HG03060 (cell line): ENCODE measurements at regions not wholly inside any gene's neighbourhood (a gene's known extent, or its start where the extent isn't known, plus 50 kb on each side); places are given as distances from the start of the nearest gene placed in this dataset.

ENCODE experiments used
- ATAC-seq: cut with Tn5 transposase; IDR thresholded peaks from one replicate; pipeline ENCODE4 v1.9.1; 2021; ENCODE audit warnings: low read depth, moderate number of reproducible peaks; ENCODE audit not compliant: unreplicated experiment

DNA sequence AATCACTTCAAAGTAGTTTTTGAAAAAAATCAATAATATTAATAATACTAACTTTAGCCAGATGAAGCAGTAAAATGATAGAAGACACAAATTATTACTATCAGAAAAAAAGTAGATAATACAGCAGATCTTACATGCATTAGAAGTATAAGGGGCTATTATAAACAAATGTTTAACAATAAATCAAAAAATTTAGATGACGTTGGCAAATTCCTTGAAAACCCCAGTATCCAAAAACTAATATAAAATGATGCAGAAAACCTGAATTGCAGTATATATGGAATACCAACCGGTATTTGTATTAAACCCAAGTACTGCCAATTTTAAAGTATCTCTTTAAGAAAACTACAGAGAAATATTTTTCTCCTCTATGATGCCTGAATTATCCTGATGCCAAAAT, 573.3 kb upstream of the CTNND2 start:
- no peak for ATAC-seq

DNA sequence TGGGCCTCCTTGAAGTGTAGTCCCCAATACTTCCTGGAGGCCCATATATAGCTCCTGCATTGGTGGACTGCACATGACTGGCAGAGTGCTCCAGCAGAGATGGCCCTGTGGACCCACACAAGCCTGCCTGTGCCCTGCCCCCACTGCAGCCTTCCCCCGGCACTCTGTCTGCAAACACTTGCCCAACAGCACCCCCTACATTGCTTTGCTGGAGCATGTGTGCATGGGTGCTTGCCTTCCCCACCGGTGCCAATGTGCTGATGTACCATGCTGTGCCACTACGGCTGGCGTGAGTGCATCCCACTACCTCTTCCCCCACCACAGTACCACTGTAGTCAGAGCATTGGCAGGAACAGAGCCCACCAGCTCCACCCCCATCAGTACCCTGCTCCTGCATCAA, 563.6 kb upstream of the CTNND2 start:
- ATAC-seq: no peak

DNA sequence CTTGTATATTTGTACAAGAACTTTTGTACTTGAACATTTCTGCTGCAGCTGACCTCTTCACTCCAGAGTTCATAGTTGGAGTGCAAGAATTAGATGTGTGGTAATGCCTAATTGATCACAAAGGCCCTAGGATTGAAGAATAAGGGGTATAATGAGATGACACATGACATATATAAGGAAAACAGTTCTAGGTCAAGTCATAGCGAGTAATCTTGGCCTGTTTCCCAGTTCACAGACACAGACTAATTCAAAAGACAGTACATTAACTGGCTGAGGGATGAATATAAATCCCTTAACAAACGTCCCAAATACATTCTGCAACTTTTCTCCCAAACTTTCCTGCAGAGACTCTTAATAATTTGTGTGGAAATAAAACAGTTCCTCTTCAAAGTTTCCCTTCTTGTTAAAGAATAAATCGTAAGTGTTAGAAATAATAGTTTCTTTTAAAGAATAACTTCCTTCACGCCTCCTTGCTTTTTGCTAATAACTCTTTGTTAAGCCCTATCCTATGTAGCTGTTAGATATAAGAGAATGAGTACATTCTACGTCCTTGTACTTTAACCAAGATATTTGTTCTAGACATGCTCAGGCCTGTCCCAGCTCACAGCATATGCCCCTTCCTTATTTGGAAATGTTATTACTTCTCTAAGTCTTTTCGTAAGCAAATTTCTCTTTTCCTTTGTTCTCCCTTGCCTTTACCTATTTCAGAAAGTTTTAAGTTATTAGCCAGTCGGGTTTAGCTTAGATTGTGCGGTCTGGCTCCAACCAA, 556.4 kb upstream of the CTNND2 start:
- no peak for ATAC-seq

DNA sequence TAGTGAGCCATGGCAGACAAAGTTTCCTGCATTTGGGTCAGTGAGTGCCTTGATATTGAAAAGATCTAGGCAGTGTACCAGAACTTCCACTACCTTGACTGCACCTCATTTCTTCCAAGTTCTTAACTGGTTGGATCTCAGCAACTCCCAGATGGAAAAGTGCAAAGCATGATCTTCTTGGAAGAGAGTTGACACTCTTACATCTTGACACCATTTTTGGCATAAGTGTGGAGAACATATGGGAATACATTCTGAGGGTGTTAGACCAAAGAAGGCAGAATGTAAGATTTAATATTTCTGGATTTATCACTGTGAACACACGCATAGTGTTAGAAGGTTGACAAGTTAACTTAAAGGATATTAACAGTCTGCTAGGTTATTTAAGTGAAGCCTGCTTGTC, 555.1 kb upstream of the CTNND2 start:
- no peak for ATAC-seq

DNA sequence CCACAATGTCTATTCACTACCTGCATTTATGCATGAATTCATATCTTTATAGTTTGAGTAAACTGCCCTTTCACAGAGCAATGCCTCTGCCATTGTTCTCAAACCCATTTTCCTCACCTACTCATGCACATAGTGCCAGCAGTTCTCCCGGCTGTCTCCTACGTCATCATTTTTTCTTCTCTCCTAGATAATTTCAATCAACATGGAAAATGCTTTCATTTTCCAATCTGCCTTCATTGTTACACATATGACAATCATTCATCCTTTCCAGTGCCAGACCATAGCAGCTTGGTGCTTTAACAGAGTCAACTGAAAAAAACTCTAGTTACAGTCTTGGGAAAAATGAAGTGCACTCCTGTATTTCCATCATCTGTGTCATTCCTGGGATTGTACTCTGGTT, 514.8 kb upstream of the CTNND2 start:
- no peak for ATAC-seq

DNA sequence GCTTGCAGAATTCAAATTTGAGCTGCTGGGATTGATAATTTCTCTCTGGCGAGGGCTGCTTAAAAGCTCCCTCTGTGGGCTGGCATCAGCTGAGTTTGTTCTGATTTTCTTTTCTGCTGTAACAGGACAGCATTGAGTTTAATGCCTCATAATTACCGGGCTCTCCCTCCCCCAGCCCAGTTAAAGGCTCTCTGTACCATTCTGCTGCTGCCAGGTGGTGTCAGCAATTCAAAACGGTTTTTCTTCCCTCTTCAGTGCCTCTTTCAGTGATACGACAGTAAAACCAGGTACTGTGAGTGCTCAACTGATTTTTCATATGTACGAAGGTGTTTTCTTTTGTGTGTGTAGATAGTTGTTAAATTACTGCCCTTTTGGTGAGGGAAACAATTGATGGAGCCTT, 509.3 kb upstream of the CTNND2 start:
- no peak for ATAC-seq

DNA sequence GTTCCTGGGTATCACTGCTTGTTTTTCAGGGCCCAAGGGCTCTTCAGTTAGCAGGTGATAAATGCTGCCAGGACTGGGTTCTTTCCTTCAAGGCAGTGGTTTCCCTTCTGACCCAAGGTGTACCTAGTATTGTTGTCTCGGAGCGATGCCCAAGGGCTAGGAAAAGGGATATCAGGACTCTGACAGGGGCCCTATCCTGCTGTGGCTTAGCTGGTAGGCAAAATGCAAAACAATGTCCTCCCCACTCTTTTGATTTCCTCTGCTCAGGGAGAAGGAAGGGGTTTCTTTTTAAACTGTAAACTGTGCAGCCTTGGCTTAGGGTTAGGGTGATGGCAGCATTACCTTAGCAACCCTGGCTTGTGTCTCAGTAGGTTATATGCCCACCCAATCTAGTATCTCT, 508.8 kb upstream of the CTNND2 start:
- ATAC-seq: no peak

DNA sequence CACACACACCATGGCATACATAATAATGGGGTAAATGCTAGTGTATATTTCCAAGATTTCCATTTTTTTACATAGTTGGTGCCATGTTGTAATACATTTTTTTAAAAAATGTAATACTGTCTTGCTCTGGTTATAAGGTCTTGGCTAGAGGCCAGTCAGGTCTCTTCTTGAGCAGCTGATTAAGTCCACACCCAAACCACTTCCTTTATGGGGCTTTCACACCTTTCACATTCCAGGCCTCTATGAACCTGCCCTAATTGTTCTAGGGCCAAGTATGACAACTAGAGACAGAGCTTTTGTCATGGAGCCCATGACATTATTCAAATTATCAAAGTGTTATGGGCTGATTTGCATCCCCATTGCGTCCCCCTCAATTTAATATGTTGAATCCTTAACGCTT, 495.6 kb upstream of the CTNND2 start:
- ATAC-seq: no peak

DNA sequence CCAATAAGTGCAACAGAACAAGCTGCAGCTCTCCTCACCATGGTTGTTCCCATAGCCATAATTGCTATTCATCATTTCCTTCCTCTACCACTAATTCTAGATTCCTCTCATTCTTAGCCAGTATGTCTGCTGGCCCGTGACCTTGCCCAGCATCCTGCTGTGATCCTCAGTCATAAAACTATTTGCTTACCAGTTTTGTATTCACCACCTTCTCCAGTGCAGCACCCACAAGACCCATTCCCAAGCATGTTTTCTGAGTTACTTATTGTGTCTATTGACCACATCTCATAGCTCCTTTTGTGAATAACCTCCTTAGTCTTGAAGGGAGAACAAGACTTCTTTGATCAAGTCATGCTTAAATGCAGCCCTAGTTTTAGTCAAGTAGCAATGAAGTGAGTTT, 488.0 kb upstream of the CTNND2 start:
- no peak for ATAC-seq

DNA sequence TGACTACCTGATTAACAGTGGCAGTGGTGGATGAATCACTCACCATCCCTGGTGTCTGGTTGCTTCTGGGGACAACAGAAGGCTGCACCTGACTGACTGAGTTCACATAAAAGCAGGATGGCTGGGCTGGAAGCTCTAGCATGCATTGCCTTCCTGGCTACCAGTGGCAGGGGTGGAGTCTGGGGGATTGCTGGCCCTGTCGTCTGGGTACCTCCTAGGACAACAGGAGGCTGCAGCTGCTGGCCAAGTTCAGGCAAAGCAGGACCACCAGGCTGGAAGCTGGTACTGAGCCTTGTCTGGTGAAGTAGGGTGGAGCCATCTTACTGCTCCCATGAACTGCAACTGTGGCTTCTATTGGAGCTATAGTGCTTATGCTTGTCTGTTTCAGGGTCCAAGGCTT, 480.8 kb upstream of the CTNND2 start:
- no peak for ATAC-seq

DNA sequence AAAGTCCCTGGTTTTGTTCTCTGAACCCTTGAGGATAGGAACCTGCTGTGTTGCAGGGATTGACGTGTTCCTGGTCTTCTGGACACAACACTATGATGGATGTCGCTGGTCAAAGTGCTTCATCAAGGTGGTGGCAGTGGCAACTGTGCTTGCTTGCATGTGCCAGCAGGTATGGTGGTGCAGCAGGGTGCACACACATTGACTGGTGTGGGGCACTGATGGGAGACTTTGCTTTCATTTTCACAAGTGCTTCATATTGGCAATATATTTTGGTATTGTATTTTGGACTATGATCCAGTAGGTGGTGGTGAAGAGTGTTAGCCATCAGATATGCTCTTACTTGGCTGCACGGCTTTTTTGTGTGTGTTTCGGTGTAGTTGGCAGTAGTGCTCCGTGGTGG, 479.8 kb upstream of the CTNND2 start:
- ATAC-seq: no peak

DNA sequence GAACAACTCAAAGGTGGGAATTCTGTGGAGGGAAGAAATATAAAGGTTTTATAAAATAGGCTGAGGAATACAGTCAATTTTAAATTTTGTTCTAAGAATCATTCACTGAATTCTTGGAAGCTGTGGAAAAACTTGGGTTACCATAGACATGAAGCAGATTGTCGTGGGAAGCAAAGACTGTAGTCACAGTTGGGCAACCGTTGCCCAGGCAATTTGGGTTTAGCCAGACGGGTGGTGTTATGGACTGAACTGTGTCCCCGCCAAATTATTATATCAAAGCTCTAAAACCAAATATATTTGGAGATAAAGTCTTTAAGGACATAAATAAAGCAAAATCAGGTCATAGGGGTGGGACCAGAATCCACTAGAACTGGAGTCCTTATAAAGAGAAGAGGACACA, 463.7 kb upstream of the CTNND2 start:
- ATAC-seq: no peak

DNA sequence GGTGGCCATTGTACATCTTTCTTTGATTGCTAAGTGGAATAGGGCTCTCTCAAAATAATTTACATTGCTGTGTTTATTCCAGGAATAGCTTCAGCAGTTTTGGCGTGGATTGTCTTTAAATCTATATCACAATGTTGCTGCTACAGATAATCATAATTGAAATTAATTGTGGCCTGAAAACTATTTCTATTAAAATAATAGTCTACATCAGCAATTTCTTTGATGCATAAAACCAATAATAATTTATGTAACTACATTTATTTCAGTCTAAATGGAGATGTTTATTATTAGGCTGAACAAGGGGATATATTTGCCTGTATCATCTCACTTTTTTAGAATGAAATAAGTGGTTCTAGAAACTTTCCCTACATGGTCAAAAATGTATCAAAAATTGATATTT, 456.0 kb upstream of the CTNND2 start:
- no peak for ATAC-seq

DNA sequence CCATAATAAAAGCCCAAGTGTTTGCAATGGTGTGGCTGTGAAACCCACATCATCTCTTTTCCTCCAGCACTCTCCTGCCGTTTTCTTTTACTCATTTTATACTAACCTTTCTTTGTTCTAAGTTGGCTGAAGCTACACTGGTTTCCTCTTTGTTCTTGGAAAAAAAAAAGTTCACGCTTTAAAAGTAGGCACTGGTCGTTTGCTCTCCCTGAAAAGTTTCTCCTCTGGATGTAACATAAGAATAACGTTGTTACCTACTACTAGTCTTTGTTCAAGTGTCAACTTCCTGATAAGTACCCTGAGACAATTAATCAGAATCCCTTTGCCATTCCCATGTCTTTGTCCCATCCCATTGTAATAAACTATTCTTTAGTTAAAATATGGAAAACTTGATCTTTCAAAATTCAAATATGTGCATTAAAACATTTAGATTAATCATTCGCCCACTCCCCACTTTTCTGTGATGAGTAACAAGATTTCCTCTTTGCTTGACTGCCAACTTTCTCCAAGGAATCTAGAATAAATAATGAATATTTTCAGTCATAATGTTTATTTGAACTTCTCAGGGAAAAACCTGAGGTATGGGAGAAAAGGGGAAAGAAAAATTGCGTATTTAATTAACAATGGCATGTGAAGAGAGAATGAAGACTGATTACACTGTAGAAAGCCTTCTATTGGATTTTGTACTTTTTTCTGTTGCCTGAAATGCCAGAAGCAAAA, 454.3 kb upstream of the CTNND2 start:
- ATAC-seq: no peak

DNA sequence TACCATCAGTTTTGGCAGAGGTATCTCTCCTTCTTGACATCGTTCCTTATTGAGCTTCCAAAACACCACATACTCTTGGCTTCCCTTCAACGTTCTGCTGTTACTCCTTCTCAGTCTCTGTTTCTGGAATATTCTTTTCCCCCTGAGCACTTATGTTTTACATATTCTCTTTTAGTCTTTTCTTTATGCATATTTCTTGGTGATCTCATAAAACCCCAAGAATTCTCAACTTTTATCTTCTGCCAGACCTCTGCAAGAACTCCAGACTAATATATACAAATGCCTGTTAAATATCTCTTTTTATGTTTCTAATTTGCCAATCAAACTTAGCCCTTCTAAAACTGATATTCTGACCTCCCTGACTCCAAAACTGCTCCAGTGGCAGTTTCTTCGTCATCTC, 453.4 kb upstream of the CTNND2 start:
- no peak for ATAC-seq

DNA sequence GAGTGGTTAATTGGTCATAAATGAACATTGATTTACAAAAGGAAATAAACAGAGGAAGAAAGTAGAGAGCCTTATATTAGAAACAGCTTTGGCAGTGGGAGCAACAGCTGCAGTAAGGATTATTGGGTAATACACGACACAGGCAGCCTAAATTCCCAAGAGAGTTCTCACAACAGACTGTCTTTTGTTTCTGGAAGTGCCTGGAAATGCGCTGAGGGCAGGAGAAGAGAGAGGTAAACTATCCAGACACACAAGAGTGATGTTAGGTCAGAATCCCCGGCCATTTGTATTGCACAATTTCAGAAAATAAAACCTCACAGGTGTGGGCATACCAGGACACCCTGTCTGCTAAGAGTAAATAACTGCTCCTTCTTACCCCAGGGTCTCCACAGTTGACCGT, 450.4 kb upstream of the CTNND2 start:
- no peak for ATAC-seq

DNA sequence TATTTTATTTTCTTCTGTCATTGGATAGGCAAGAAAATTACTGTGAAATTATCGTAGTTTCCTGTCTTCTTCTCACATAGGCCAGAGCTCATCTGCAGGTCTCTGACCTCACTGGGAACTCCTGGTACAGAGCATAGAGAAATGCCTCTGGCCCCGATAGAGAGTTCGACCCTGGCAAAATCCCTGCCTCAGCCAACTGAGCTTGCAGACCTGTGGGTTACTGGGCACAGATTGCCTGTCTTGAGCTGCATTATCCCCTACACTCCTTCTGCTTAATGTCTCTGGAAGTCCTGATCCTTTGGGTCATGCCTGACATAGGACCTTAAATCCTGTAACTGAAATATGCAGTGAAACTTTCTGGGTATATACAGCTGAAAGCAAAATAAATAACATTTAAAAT, 439.3 kb upstream of the CTNND2 start:
- no peak for ATAC-seq

DNA sequence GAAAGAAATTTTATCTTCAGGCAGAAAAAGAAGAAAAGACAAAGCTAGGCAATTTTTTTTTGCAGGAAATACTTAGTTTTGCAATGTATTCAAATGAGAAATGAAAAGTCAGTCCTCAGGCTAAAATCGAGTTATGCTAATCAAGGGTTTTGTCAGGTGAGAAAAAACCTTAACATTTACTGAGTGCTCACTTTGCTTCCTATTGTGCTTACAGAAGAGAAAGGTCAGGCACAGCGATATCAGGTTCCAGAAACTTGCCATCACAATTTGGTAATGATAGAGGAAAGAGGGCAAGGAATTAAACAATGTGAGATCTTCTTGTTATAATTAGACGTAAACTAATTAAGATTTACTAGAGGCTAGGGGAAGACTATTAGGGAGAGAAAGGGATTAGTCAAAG, 431.7 kb upstream of the CTNND2 start:
- ATAC-seq: no peak

DNA sequence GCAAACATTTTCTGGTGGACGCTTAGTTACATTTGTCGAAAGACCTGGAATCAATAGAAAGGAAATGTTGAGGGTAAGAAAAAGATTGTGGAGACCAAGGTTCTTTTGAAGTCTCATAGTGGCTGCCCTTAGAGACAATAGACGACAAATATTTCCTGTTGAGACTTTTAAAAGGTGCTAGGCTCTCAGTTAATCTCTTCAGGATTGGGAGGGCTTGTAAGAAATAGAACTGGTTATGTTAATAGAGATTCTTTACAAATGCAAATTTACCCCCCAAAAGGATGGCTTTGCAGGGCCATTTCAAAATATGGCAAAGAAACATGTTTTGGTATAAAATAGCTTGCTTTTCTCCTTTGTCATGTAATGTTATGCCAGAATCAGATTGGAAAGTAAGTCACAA, 428.2 kb upstream of the CTNND2 start:
- no peak for ATAC-seq

DNA sequence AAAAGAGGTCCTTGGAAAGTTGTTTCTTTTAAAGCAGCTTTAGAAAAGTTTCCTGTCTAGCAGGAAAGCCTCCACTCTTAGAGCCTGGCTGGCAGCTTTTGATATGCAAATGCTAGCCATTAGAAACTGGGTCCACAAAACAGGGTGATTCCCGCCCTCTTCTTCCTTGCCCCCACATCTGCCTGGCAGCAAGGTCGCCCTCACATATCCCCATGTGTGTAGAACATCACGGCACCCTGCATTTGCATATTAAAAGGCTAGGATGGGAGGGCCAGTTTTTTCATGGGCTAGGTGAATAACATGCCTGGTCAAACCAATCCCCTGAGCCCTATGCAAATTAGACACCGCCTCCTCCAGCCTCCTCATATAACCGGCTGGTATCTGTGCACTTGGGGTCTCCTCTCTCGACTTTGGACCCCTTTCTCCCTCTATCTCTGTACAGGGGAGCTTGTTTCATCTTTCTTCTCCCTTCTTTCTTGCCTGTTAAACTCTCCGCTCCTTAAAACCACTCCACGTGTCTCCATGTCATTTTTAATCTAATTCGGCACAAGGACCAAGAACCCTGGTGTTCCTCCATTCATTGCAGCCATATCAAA, 426.8 kb upstream of the CTNND2 start:
- no peak for ATAC-seq

DNA sequence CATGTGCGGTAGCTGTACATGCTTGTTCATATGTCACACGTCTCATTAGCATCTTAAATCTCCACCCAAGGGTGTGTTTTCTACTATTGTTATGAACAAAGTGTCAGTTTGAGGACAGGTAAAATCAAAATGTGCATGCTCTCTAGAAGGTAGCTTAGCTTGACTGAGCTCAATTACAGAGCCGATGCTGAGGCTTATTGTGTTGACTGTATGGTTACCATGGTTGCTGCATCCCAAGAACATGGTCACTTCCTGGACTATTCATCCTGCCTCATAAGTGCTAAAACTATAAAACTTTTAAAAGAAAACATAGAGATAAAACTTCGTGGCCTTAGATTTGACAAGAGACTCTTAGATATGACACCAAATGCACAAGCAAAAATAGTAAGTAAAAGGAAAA, 426.1 kb upstream of the CTNND2 start:
- no peak for ATAC-seq

DNA sequence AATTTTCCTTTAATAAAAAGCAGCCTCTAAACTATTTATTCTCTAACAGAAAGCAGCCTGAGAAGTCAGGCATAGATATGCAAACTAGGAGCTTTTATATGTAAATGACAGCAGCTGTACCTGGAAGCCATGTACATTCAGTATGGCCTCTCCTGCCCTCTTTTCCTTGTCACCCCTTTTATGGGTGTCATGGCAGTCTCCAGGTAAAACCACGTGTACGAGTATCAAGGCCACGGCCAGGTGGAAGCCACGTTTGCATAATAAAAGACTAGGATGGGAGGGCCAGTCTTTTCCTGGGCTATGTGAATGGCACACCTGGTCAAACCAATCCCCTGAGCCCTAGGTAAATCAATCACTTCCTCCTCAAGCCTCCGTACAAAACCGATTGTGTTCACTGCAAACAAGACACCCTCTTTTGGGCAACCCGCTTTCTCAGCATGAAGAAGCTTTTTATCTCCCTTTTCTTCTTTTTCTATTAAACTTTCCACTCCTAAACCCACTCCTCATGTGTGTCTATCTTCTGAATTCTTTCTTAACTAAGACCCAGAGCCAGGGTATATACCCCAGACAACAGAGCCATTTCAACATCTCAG, 419.5 kb upstream of the CTNND2 start:
- ATAC-seq: no peak
